Dendritic cell treated with granulocyte-macrophage colony-stimulating factor and Interleukin-4, amounts not matched to agents 40 ng/mL and 50 ng/mL, for 4 days (primary cell): ENCODE measurements at regions not wholly inside any gene's neighbourhood (a gene's known extent, or its start where the extent isn't known, plus 50 kb on each side); places are given as distances from the start of the nearest gene placed in this dataset.

ENCODE experiments used
- H3K27ac Mint-ChIP-seq: one replicate; pipeline ENCODE4 v1.8.0; 2022; ENCODE audit warnings: mild to moderate bottlenecking, mixed read lengths
- H3K27me3 Mint-ChIP-seq: one replicate; pipeline ENCODE4 v1.8.0; 2022; ENCODE audit warnings: mild to moderate bottlenecking, mixed read lengths
- H3K36me3 Mint-ChIP-seq: one replicate; pipeline ENCODE4 v1.8.0; 2022; ENCODE audit warnings: low read depth, mixed read lengths
- H3K4me1 Mint-ChIP-seq: one replicate; pipeline ENCODE4 v1.8.0; 2022; ENCODE audit warnings: low read depth, mixed read lengths
- H3K4me3 Mint-ChIP-seq: one replicate; pipeline ENCODE4 v1.8.0; 2022; ENCODE audit warnings: mild to moderate bottlenecking, moderate library complexity, mixed read lengths
- H3K9me3 Mint-ChIP-seq: one replicate; pipeline ENCODE4 v1.8.0; 2022; ENCODE audit warnings: mixed read lengths
- intact Hi-C: fragments of 100-400 bp; cut with micrococcal nuclease; formaldehyde crosslinking; loops from one replicate; pipeline ENCODE4 v1.15.0; 2022

DNA sequence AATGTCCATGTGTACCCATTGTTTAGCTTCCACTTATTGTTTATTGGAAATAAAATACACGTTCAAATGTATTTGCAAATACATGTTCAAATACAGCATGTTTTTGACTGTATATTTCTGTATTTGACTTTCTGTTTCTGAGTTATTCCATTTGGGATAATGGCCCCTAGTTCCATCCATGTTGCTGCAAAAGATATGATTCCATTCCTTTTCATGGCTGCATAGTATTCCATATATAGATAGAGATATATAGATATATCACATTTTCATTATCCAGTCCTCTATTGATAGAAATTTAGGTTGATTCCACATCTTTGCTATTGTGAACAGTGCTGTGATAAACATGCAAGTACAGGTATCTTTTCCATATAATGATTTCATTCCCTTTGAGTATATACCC, 241.4 kb upstream of the SOX2 start:
- H3K9me3 Mint-ChIP-seq, result peaks cover 21% of the 10 kb centered on the region
- no peaks in the 10 kb centered on the region for H3K27me3 Mint-ChIP-seq
- no peak overlapping the region for H3K27ac Mint-ChIP-seq
- intact Hi-C loops, result no loop called here
- no peak overlapping the region for H3K4me3 Mint-ChIP-seq
- H3K36me3 Mint-ChIP-seq, result no peaks in the 10 kb centered on the region
- H3K4me1 Mint-ChIP-seq, result no peaks in the 10 kb centered on the region

DNA sequence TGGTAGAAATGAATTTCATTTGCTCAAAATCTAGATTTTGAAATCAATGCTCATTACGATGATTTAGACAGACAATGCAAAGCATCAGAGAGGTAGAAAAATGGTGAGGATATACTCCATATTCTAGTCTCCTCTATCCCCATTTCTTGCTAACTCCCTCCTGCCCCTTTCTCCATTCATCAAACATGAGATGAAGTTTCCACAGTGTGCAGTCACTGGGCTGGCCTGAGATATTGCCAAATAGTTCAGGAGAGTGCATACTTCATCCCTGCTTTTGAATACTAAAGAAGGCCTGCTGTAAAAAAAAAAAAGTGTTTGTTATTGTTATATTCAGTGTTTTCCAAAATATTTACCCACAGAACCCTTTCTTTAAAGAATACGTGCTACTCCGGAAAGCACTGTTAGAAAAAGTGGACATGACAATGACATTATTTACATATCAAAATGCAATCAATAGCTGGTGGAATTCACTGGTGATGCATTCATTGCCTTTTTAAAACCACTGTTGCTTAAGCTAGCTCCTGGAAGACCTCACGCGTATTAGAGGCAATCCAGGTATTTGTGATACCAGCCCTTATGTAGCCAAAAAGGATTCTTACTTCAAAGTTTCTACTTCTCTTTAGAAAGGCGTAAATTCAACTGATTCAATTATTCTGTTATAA, 247.6 kb upstream of the SOX2 start:
- H3K4me3 Mint-ChIP-seq, result no peak overlapping the region
- no peaks in the 10 kb centered on the region for H3K9me3 Mint-ChIP-seq
- H3K36me3 Mint-ChIP-seq, result no peaks in the 10 kb centered on the region
- H3K27me3 Mint-ChIP-seq, result no peaks in the 10 kb centered on the region
- no peaks in the 10 kb centered on the region for H3K4me1 Mint-ChIP-seq
- no peak overlapping the region for H3K27ac Mint-ChIP-seq
- intact Hi-C loops, result no loop called here

DNA sequence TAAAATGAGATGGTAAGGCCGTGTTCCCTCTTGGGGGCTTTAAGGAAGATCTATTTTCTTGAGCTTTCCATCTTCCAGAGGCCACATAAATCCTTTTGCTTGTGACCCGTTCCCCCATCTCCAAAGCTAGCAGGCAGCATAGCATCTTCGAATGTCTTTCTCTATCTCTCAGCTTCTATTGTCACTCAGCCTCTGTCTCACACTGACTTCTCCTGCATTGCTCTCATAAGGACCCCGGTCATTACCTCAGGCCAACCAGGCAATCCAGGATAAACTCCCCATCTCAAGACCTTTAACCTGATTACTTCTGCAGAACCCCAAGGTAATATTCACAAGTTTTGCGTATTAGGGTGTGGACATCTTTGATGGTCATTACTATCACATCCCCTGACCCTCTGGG, 250.3 kb upstream of the SOX2 start:
- no peaks in the 10 kb centered on the region for H3K36me3 Mint-ChIP-seq
- intact Hi-C loops, result no loop called here
- no peak overlapping the region for H3K4me3 Mint-ChIP-seq
- no peaks in the 10 kb centered on the region for H3K9me3 Mint-ChIP-seq
- no peak overlapping the region for H3K27ac Mint-ChIP-seq
- H3K4me1 Mint-ChIP-seq, result no peaks in the 10 kb centered on the region
- no peaks in the 10 kb centered on the region for H3K27me3 Mint-ChIP-seq

DNA sequence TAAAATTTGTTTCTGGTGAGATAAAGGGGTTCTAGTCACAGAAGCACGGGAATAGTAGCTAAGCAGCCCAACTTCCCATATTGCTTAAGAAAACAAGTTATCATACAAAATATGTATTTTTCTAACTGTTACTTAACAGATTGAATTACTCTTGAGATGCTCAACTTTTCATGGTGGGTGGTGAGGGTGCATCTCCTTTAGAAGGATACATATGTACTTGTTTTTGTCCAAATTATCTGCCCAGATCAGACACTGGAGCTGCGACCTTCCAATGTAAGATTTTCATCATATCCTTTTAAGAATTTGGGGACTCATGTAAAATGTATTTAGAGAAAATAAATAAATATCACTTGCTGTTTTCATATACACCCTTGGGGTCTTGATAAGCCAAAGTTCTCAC, 252.2 kb upstream of the SOX2 start:
- H3K4me3 Mint-ChIP-seq, result no peak overlapping the region
- no peaks in the 10 kb centered on the region for H3K4me1 Mint-ChIP-seq
- no peaks in the 10 kb centered on the region for H3K36me3 Mint-ChIP-seq
- no peaks in the 10 kb centered on the region for H3K27me3 Mint-ChIP-seq
- H3K27ac Mint-ChIP-seq, result no peak overlapping the region
- intact Hi-C loops, result no loop called here
- no peaks in the 10 kb centered on the region for H3K9me3 Mint-ChIP-seq

DNA sequence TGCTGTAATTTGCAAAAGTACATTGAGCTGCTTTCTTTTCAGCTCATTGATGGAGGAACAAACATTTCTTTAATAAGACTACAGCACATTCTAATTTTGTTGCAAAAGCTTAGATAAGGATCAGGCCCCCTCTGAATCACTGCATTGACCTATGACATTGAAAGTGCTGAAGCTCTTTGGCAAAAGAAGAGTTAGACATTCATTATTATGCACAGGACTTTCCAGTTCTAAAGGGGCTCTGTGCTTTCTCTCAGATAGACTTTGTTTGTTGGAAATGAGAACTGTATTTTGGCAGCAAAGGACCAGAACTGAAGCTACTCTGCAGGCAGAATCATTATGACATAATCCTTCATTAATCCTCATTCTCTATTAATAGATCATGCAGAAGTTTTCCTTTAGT, 252.9 kb upstream of the SOX2 start:
- Mint-ChIP-seq H3K4me1 (no peaks in the 10 kb centered on the region), H3K27me3 (no peaks in the 10 kb centered on the region), H3K9me3 (no peaks in the 10 kb centered on the region), H3K36me3 (no peaks in the 10 kb centered on the region), H3K4me3 (no peak overlapping the region), H3K27ac (no peak overlapping the region)
- intact Hi-C loops, result no loop called here

DNA sequence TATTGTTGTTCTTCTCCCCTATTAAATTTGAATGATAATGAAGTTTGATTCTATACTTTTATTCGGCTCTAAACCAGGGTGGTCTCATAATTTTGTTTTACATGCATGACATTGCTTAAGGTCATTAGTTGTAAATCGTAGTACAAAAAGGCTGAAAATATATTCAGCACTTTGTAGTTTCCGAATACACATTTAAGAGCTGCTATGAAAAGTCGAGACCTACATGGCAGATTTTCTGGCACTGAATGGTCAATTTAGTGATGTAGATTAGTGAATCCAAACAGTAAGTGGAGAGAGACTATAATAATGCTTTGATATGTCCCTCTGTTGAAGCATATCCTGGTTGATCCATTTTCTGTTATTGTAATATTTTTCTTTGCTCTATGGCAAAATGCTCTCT, 254.0 kb upstream of the SOX2 start:
- H3K9me3 Mint-ChIP-seq, result no peaks in the 10 kb centered on the region
- no peaks in the 10 kb centered on the region for H3K36me3 Mint-ChIP-seq
- H3K4me1 Mint-ChIP-seq, result no peaks in the 10 kb centered on the region
- H3K27ac Mint-ChIP-seq, result no peak overlapping the region
- intact Hi-C loops, result no loop called here
- H3K27me3 Mint-ChIP-seq, result no peaks in the 10 kb centered on the region
- no peak overlapping the region for H3K4me3 Mint-ChIP-seq

DNA sequence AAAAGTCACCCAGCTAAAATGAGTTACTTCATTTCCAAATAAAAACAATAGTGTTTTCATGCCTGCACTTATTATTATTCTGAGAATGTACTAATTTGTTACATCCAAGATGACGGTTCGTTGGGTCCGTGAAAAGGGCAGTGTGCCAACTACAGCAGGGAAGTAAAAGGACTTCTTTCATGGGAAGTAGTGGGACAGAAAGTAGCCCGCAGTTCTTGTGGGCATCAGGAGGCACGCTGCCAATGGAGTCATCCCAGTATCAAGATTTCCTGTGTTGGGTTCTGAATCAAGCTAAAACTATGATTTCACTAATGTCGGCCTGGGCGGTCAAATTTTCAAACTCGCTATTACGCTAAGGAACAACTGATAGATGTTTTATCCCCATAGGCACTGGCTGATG, 254.5 kb upstream of the SOX2 start:
- H3K4me1 Mint-ChIP-seq, result no peaks in the 10 kb centered on the region
- H3K27ac Mint-ChIP-seq, result no peak overlapping the region
- no peaks in the 10 kb centered on the region for H3K27me3 Mint-ChIP-seq
- H3K4me3 Mint-ChIP-seq, result no peak overlapping the region
- intact Hi-C loops, result no loop called here
- H3K36me3 Mint-ChIP-seq, result no peaks in the 10 kb centered on the region
- H3K9me3 Mint-ChIP-seq, result no peaks in the 10 kb centered on the region

DNA sequence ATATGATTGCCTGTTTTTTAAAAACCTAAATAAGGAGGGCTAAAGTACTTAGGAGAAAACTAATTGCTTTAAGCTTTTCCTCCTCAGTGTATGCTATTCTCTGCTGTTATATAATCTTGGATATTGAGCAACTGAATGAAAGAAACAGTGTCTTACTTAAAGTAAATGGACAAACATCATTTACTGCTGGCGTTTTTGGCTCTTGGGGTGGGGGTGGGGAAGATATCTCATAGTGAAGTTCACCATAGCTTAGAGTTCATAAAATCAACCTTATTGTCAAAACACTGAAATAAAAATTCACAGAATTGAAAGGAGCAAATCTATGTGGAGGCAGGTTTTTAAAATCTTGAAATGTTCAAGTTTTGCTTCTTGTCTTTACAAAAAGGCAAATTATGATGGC, 256.4 kb upstream of the SOX2 start:
- H3K9me3 Mint-ChIP-seq, result no peaks in the 10 kb centered on the region
- H3K36me3 Mint-ChIP-seq, result no peaks in the 10 kb centered on the region
- H3K27me3 Mint-ChIP-seq, result no peaks in the 10 kb centered on the region
- no peak overlapping the region for H3K27ac Mint-ChIP-seq
- H3K4me1 Mint-ChIP-seq, result no peaks in the 10 kb centered on the region
- no peak overlapping the region for H3K4me3 Mint-ChIP-seq
- intact Hi-C loops, result no loop called here

DNA sequence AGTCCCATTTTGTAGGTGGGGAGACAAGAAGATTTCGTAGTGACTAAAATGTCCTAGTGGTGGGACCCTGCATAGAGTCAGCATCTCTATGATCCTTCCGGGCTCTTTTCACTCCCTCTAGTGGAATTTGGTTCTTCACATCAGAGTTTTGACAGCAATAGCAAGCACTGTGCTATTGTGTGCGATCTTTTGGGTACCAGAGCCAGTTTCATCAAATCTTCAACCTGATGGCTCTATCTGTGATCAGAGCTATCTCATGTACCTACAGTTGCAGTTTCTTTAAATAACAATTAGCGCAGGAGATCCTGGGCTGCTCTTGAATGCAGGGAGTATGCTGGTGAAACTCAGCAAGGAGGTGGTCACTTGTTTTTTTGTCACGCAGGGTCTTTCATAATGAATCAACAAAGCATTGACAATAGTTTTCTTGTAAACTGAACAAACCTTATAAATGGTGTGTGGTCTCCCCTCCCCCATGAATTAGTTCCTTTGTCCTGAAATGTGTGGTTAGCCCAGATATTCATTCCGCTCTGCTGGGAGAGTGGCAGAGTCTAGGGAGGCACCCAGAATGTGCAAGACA, 257.2 kb upstream of the SOX2 start:
- H3K4me1 Mint-ChIP-seq, result no peaks in the 10 kb centered on the region
- H3K36me3 Mint-ChIP-seq, result no peaks in the 10 kb centered on the region
- H3K4me3 Mint-ChIP-seq, result no peak overlapping the region
- H3K27ac Mint-ChIP-seq, result no peak overlapping the region
- no peaks in the 10 kb centered on the region for H3K9me3 Mint-ChIP-seq
- no peaks in the 10 kb centered on the region for H3K27me3 Mint-ChIP-seq
- intact Hi-C loops, result no loop called here

DNA sequence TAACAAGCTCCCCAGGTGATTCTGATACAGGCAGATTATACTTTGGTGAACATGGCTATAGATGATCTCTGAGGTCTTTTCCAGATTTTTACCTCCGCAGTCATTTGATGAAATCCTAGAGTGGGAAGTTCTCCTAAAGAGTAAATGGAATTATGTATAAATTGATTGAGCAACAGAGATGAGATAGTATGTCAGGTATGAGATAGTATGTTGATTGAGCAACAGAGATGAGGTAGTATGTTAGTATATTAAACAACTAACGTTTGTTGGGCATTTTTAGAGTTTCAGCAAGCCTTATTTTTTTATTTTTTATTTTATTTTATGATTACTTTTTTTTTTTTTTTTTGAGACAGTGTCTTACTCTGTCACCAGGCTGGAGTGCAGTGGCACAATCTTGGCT, 265.0 kb upstream of the SOX2 start:
- Mint-ChIP-seq H3K36me3 (no peaks in the 10 kb centered on the region), H3K27me3 (no peaks in the 10 kb centered on the region), H3K9me3 (no peaks in the 10 kb centered on the region), H3K4me1 (no peaks in the 10 kb centered on the region), H3K27ac (no peak overlapping the region), H3K4me3 (no peak overlapping the region)
- intact Hi-C loops, result no loop called here

DNA sequence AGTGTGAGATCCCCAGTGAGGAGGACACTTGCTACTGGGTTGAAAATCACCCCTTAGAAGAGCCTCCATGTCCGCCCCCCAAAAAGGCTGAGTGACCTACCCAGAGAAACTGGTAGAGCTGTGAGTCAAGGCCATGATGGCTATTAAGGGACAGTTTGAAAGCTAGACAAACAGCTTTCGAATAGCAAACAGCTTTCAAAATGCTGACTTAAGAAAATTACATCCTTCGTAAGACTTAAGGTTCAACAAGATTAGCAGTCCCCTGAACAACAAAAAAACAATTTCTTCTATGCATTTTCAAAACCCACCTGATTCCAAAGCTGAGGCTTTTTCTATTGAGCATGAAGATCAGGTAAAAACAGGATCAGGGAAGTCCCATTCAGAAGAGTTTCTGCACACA, 269.7 kb upstream of the SOX2 start:
- Mint-ChIP-seq H3K4me1 (no peaks in the 10 kb centered on the region), H3K27ac (no peak overlapping the region), H3K36me3 (no peaks in the 10 kb centered on the region), H3K9me3 (peaks cover 17% of the 10 kb centered on the region), H3K27me3 (no peaks in the 10 kb centered on the region), H3K4me3 (no peak overlapping the region)
- intact Hi-C loops, result no loop called here

DNA sequence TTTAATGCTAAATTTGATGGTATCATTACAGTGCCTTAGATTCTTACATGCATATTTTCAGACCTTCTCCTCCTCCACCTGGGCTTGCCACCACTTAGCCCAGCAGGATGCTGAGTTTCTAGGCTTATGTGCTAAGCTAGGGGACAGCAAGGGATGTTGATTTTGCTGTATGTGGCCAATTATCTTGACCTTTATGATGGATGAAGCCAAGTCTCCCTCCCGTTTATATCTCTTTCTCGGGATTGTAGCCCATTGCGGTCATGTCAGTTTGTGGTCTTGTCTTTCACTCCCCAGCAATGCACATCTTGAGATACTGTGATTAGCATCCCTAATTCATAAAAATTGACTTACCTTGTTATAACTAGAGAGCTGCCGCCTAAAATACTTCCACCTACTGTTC, 278.7 kb upstream of the SOX2 start:
- H3K36me3 Mint-ChIP-seq, result no peaks in the 10 kb centered on the region

DNA sequence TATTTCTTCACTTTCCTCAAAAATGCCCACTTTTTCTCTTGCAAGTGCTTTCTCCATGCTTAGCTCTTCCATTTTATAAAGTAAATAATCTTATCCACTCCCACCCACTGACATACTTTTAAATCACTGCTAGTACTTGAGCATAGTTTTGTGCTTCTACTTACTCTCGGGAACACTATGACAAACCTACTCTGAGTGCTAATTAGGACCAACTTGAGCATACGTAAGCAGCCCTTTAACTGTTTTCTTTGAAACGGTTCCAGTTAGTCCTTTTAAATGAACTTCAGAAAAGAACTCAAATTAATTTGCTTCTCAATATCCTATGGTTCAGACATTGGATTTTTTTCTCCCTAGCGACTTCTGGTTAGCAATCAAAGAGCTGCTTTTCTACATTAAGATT, 280.0 kb upstream of the SOX2 start:
- no peaks in the 10 kb centered on the region for H3K36me3 Mint-ChIP-seq
- intact Hi-C loops, result no loop called here
- no peak overlapping the region for H3K4me3 Mint-ChIP-seq
- peaks cover 30% of the 10 kb centered on the region for H3K9me3 Mint-ChIP-seq
- no peaks in the 10 kb centered on the region for H3K27me3 Mint-ChIP-seq
- no peak overlapping the region for H3K27ac Mint-ChIP-seq
- no peaks in the 10 kb centered on the region for H3K4me1 Mint-ChIP-seq

More for the DNA sequence above, 278.7 kb upstream of the SOX2 start:
- Mint-ChIP-seq H3K4me1 (no peaks in the 10 kb centered on the region), H3K4me3 (no peak overlapping the region), H3K27ac (no peak overlapping the region), H3K9me3 (peaks cover 23% of the 10 kb centered on the region), H3K27me3 (no peaks in the 10 kb centered on the region)
- intact Hi-C loops, result no loop called here

DNA sequence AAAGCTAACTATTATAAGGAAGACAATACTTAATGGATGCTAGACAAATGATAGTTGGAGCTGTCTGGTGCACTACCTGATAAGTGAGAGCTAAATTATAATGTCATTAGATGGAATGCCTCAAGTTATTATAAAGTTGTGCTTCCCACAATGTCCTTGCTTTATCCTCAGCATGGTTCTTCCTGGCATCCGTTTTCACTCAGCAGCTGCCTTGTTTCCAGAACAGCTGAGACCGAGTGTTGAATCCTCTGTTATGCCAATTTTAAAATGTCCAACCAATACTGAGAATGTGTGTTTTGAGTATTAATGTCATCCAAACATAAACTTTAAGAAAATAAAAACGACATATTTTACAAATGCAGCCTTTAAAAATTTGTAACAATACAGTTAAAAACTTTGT, 286.7 kb upstream of the SOX2 start:
- H3K4me3 Mint-ChIP-seq, result no peak overlapping the region
- no peak overlapping the region for H3K27ac Mint-ChIP-seq
- H3K9me3 Mint-ChIP-seq, result peaks cover 21% of the 10 kb centered on the region
- no peaks in the 10 kb centered on the region for H3K36me3 Mint-ChIP-seq
- no peaks in the 10 kb centered on the region for H3K4me1 Mint-ChIP-seq
- H3K27me3 Mint-ChIP-seq, result no peaks in the 10 kb centered on the region
- intact Hi-C loops, result no loop called here

DNA sequence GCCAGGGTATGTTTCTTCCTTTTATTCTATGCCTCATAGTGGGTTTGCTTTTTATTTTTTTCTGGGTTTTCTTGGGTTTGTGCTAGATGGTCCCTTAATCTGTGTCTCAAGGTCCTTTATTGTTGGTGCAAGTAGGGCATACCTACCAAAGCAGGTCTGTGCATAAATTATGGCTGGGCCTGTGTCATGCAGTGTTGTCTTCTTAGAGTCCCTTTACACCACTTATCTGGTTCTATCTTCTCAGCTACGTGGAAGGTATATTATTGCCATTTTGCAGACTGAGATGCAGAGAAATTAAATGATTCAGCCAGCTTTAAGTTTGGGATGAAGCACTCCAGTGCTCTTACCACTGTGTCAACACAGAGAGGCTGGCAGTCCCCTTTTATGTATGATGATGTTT, 293.5 kb upstream of the SOX2 start:
- Mint-ChIP-seq H3K4me1 (no peaks in the 10 kb centered on the region), H3K36me3 (no peaks in the 10 kb centered on the region), H3K9me3 (no peaks in the 10 kb centered on the region), H3K27me3 (no peaks in the 10 kb centered on the region), H3K27ac (no peak overlapping the region), H3K4me3 (no peak overlapping the region)
- intact Hi-C loops, result no loop called here
